Skin of body (tissue), 1 donor: ENCODE measurements at regions not wholly inside any gene's neighbourhood (a gene's known extent, or its start where the extent isn't known, plus 50 kb on each side); places are given as distances from the start of the nearest gene placed in this dataset.

Experiments used
- DNase-seq: peaks from one replicate; lab custom pipeline; 2025; lab: John Stamatoyannopoulos, UW

DNA sequence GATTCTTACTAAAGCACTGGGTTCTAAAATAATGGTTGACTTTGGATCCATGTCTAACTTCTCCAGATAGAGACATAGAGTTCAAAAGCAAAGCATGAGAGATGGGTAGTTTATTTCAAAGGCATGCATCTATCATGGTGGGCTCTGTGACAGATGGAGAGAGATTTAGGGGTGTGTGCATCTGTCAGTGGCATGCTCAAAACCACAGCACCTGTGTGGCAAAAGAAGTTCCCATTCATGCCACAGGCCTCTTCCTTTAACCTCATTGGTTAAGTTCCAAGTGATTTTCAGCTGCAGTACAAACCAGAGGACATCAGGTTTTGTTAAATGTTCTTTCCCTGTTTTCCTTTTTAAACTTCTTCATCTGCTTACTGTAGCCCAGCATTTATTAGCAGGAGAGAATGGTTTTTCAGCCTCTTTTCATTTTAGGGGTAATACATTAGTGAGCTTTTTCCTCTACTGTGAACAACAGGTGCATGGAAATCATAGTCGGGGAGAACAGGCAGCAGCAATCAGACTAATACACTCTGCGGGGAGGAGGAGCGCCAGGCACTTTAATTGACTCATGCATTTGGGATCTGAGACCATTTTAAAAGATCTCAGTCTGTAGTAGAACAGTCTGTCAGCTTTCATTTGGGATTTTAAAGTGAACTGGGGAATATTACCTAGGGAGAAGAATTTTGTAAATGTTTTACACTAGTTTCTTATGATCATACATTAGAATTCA, 52.4 kb upstream of the UPP2 start:
- no peak for DNase-seq

GRCh38 chr2:158048327-158048726, 53.3 kb upstream of the UPP2 start:
- DNase-seq = no peak

DNA sequence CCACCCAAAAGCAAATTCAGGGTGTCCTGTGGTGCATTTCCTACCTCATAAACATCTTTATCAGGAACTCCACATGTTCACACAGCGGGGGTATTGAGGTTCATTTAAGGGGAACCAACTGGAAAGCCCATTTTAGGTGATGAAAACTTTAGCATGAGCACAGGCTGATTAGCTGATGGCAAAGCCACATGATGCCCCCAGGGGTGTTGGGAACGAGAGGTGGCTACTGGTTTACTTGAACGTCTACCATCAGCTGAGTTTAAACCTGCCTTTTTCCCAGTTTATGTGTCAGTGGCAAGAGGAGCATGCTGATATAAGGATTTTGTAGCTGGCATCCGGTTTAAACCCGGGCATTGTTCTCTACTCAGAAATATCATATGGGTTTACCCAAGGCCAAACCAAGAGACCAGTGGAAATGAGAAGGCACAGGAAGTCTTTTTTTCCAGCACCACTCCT, 54.5 kb upstream of the UPP2 start:
- no peak for DNase-seq

- DNase-seq = peak; percentile 56
Observed at GRCh38 chr2:158046121-158046880, 55.4 kb upstream of the UPP2 start.

GRCh38 chr2:158045362-158045761, 56.3 kb upstream of the UPP2 start:
- no peak for DNase-seq

DNA sequence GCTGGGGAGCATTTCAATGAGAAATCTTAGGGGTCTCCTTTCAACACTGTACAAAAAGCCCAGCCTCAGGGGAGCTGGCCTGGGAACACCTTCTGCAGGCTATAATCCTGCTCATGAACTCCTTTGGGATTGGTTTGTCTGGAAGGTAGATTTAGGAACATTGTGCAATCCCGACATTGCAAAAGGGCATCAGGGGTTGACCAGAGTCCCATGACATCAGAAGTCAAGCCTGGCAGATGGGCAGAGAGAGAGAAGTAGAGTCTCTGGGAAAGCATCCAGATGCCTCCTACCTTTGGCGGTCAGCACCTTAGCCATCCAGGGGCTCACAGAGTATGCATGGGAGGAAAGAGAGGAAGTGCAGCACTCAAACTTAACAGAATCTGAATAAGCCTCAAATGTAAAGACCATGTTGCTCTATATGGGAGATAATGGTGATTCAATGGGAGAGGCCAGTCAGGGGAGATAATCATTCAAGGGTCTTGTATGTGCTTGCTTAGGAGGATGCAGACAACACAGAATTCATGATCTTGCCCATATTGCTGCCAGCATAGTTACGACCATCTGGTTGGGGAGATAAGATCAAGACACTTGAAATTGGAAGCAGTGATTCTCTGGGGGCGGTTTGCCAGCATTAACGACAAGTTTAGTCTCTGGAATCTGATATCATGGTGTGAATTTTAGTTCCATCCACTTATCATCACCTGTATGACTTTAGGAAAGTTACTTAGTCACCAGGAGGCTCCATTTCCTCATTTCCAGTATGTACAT, 58.3 kb upstream of the UPP2 start:
- no peak for DNase-seq

DNA sequence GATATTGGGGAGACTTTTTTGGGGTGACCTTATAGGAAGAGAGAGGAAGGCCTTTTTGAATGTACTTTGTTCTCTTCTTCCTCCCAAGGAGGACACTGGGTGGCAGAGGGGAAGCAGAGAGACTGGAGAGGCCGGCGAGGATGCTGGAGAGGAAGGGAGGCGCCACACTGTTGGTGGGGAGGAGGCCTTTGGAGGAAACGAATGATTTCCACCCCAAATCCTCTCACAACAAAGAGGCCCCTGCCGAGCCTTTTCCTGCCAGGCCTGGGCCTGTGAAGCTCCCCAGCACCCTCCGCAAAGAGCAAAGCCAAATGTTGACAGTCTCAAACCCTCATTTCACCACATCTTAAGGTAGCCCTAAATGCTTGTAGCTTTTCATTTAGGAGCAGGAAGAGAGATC, 59.0 kb upstream of the UPP2 start:
- no peak for DNase-seq

DNA sequence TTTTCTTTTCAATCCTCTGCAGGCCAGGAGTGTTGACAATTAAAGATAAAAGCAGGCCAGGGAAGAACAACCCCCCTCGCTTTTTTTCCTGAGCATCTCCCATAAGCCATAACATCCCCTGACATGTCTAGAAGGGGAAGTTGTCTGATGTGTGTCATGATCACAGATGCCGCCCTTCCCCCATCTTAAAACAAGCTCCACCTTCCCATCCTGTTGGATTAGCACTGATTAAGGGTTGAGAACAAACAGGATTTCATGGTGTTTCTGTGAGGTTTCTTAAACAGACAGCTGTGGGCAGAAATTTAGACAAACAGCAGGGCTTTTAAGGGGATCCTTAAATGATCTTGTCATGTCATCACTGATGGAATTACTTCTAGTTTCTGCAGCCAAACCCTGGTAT, 59.4 kb upstream of the UPP2 start:
- no peak for DNase-seq

- no peak for DNase-seq
Observed at GRCh38 chr2:158041400-158041799, 60.3 kb upstream of the UPP2 start.

DNA sequence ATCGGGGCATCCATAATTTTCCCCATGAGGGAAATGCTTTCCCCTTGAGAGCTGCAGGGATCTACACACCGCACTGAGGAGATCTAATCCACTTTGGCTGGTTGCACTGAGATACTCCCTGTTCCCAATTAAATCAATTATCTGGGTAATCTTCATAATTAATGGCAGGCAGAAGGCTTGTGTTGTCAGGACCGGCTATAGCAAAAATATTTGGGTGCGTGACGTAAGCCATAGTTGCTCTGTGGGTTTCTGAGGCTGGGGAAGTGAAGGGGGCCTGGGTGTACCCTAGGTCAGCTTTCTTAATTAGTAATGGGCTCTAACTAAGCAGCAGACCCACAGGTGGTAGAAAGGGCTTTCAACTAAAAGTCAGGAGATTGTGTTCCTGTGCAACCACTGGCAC, 62.8 kb upstream of the UPP2 start:
- DNase-seq = no peak

DNA sequence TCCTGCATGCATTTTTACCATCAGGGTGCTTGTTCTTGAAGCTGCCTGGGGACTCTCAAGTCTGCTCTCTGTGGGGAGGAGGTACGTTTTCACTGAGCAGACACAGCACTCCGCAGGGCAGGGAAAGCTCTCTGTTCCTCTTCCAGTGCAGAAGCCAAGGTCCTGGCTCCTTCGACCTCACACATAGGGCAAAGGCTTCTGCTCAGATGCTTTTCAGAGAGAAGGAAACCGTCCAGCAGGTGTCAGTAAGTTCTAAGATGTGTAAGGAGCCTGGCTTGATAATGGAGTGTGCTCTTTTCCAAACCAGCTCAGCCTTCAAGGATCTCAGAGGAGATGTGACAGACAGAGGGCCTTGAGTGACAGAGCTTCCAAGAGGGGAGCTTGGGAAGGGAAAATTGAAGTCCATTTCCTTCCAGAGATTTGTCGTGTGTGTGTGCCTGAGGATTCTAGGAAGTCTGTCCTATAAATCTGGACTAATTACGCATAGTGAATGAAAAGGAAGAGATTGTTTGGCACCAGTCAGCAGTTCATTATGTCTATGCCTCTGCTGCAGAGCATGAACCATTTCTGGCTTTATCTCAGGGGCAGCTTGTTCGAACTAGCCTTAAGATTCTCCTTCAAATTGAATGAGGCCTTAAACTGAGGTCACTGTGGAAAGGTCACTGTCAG, 67.3 kb upstream of the UPP2 start:
- DNase-seq = peak; percentile 23

DNA sequence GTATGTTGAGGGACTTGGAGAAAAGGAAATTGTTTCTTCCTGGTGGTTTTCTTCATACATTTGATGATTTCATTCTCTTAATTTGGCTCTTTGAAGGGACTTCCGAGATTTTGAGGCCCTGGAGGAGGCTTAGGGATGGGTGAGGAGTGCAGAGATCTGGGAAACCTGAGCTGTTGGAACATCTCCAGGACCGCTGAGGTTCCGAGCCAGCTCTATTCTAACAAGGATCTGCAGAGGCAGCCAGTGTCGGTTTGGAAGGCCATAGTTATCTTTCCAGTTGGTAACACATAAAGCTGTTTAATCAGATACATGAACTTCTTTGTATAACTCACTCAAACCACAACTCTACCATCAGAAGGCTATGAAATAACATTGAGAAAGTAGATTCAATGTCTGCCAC, 70.3 kb upstream of the UPP2 start:
- no peak for DNase-seq

- DNase-seq = peak; percentile 6
Observed at GRCh38 chr2:158025255-158025996, 76.2 kb upstream of the UPP2 start.

GRCh38 chr2:158024288-158024898, 77.3 kb upstream of the UPP2 start:
- peak; percentile 31 for DNase-seq

DNA sequence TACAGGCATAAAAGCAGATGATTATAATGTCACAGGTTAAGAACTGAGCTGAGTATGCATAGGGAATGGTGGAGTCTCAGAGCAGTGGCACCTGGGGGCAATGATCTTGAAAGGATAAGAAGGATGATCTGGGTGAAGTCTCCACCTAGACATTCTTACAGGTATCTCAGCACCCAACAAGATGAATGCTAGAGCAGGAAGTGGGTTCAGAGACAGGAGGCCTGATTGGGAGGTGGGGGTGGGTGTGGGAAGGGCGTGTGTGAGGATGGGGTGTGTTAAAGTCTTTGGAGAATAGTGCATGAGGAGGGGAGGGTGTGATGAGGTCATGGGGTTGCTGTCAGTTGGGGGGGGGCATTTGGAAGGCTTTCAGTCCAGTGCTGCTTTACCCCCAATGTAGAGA, 78.8 kb upstream of the UPP2 start:
- DNase-seq = no peak

- no peak for DNase-seq
Observed at GRCh38 chr2:158021226-158021625, 80.5 kb upstream of the UPP2 start.

DNA sequence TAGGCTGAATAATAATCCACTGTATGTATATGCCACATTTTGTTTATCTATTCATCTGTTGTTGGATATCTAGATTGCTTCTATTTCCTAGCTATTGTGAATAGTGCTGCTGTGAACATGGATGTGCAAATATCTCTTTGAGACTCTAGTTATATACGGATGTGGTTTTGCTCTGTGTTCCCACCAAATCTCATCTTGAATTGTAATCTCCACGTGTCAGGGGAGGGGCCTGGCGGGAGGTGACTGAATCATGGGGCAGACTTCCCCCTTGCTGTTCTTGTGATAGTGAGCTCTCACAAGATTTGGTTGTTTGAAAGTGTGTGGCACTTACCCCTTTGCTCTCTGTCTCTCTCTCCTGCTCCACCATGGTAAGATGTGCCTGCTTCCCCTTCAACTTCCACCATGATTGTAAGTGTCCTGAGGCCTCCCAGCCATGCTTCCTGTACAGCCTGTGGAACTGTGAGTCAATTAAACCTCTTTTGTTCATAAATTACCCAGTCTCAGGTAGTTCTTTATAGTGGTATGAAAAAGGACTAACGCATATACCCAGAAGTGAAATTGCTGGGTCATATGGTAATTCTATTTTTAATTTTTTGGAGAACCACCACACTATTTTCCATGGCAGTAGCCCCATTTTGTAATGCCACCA, 86.1 kb upstream of the UPP2 start:
- no peak for DNase-seq

DNA sequence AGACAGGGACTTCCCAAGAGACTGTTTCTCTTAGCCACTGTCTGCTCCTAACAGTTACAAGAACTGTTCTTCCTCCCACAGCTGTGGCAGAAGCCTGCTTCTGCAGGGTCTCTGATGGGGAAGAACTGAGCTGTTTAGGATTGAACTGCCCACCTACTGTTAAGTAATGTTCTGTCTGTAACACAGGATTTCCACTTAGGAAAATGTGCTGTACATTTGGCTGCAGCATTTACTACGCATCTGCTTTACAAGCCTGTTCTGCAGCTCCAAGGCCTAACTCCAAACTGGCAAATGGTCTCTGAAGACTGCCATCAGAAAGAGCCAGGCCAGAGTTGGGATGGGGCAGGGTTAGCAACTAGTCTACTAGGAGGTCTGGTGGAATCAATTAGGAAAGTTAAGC, 87.8 kb upstream of the UPP2 start:
- peak; percentile 59 for DNase-seq

DNA sequence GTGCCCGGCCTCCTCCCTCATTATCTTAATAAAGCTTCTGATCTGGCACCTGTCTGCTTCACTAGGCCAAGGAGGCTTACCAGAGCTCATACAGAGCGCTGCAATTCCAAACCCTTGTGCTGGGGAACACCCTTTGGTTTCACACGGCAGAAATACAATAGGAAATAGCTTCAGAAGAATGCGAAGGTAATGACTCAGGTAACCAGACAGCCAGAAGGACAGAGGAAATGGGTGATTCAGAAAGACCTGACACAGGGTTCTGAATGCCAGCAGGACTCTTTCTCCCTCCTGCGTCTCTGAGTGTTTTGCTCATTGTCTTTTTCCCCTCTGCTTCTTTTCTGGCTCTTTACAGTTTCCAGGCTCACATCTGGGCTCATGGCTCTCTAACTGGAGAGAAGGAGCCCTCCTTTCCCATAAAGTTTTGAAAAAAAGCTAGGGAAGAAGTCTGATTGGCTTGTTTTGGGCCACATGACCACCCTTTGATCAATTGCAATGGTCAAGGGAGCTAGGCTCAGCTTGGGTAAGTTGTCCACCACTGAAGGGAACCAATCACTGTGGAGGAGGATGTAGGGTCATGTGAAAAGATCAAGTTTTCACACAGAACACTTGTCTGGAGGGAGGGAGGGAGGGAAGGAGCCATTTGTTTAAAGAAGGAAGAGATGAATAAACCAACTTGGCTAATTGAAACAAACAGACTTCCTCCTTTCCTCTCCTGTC, 90.5 kb upstream of the UPP2 start:
- DNase-seq = no peak
